ENCODE measurements at regions not wholly inside any gene's neighbourhood (a gene's known extent, or its start where the extent isn't known, plus 50 kb on each side); places are given as distances from the start of the nearest gene placed in this dataset.

GRCh38 chr10:62728479-62728878, 76.0 kb upstream of the ADO start:
- TF ChIP-seq EZH2 (IDR thresholded peaks at IDR 0.05; ENCODE audit: low read length, unreplicated experiment) = no peak
- TF ChIP-seq, protein P1, sequence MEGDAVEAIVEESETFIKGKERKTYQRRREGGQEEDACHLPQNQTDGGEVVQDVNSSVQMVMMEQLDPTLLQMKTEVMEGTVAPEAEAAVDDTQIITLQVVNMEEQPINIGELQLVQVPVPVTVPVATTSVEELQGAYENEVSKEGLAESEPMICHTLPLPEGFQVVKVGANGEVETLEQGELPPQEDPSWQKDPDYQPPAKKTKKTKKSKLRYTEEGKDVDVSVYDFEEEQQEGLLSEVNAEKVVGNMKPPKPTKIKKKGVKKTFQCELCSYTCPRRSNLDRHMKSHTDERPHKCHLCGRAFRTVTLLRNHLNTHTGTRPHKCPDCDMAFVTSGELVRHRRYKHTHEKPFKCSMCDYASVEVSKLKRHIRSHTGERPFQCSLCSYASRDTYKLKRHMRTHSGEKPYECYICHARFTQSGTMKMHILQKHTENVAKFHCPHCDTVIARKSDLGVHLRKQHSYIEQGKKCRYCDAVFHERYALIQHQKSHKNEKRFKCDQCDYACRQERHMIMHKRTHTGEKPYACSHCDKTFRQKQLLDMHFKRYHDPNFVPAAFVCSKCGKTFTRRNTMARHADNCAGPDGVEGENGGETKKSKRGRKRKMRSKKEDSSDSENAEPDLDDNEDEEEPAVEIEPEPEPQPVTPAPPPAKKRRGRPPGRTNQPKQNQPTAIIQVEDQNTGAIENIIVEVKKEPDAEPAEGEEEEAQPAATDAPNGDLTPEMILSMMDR (conservative IDR thresholded peaks at IDR 0.05; ENCODE audit: low read depth, low read length) = no peak
